SU-DHL-6 (cell line): ENCODE measurements at regions not wholly inside any gene's neighbourhood (a gene's known extent, or its start where the extent isn't known, plus 50 kb on each side); places are given as distances from the start of the nearest gene placed in this dataset.

Source experiments
- H2AFZ ChIP-seq: fragments of 200-600 bp; sonication (generic); 2 replicates; pipeline ENCODE4 v1.6.1; 2014; ENCODE audit warnings: low read depth, mild to moderate bottlenecking, moderate library complexity, mixed read lengths, antibody characterized with exemption, low read length; ENCODE audit not compliant: severe bottlenecking
- H3F3A ChIP-seq: fragments of 200-600 bp; shearing (Covaris generic); 2 replicates; pipeline ENCODE4 v1.6.0; 2016; ENCODE audit warnings: antibody characterized with exemption, mild to moderate bottlenecking; ENCODE audit not compliant: insufficient read depth
- H3K27ac ChIP-seq: fragments of 200-600 bp; sonication (generic); 2 replicates; pipeline ENCODE4 v1.5.1; 2016; ENCODE audit warnings: low read depth, mild to moderate bottlenecking, low read length, moderate library complexity, mixed read lengths
- H3K27me3 ChIP-seq: fragments of 200-600 bp; sonication (generic), shearing (Covaris generic); 2 replicates; pipeline ENCODE4 v1.6.0; 2014; ENCODE audit warnings: mild to moderate bottlenecking, low read length
- H3K36me3 ChIP-seq: fragments of 200-600 bp; sonication (generic); 2 replicates; pipeline ENCODE4 v1.6.1; 2014; ENCODE audit warnings: mild to moderate bottlenecking, low read length, mixed read lengths
- H3K4me2 ChIP-seq: fragments of 300-600, 200-600 bp; shearing (Covaris generic), sonication (generic); 2 replicates; pipeline ENCODE4 v1.6.0; 2014; ENCODE audit warnings: low read length, low read depth, mild to moderate bottlenecking; ENCODE audit not compliant: poor library complexity, severe bottlenecking
- H3K4me3 ChIP-seq: fragments of 200-600 bp; sonication (generic); 2 replicates; pipeline ENCODE4 v1.5.1; 2014; ENCODE audit warnings: antibody characterized with exemption, low read length, mild to moderate bottlenecking, mixed read lengths; ENCODE audit not compliant: insufficient read depth, poor library complexity, severe bottlenecking
- H3K79me2 ChIP-seq: fragments of 200-600 bp; sonication (generic); 2 replicates; pipeline ENCODE4 v1.6.1; 2014; ENCODE audit warnings: mild to moderate bottlenecking, low read length, moderate library complexity; ENCODE audit not compliant: insufficient read depth
- H3K9ac ChIP-seq: fragments of 200-600 bp; sonication (generic); 2 replicates; pipeline ENCODE4 v1.7.0; 2014; ENCODE audit warnings: mild to moderate bottlenecking, low read length
- H3K9me2 ChIP-seq: fragments of 200-600 bp; sonication (generic); replicated peaks from 2 replicates; pipeline ENCODE4 v1.6.1; 2014; ENCODE audit warnings: low read length; ENCODE audit not compliant: insufficient read depth
- H3K9me3 ChIP-seq: fragments of 200-600 bp; sonication (generic); 2 replicates; pipeline ENCODE4 v1.6.1; 2014; ENCODE audit warnings: low read length, mixed read lengths; ENCODE audit not compliant: insufficient read depth
- H4K20me1 ChIP-seq: fragments of 200-600 bp; sonication (generic); 2 replicates; pipeline ENCODE4 v1.6.1; 2014; ENCODE audit warnings: low read depth, mild to moderate bottlenecking, antibody characterized with exemption, low read length, moderate library complexity, mixed read lengths
- EZH2phosphoT487 ChIP-seq: fragments of 200-600 bp; sonication (generic), shearing (Covaris generic); conservative IDR thresholded peaks from 2 replicates; pipeline ENCODE4 v1.6.1; 2018; ENCODE audit warnings: mild to moderate bottlenecking, antibody characterized with exemption, low read length, moderate library complexity, mixed read lengths
- TF ChIP-seq, protein P1 (sequence below): fragments of 200-600 bp; sonication (generic); IDR thresholded peaks from one replicate; pipeline ENCODE4 v1.5.1; 2017; ENCODE audit warnings: antibody characterized with exemption, mild to moderate bottlenecking, low read length, moderate library complexity; ENCODE audit not compliant: insufficient read depth, poor library complexity, severe bottlenecking

- H3K9me3 ChIP-seq, result no peaks in the 10 kb centered on the region
- H3K27me3 ChIP-seq, result no peaks in the 10 kb centered on the region
- no peaks in the 10 kb centered on the region for H3F3A ChIP-seq
- peak overlapping the region; percentile 56 for H2AFZ ChIP-seq
- H3K4me2 ChIP-seq, result no peak overlapping the region
- H4K20me1 ChIP-seq, result no peaks in the 10 kb centered on the region
- H3K27ac ChIP-seq, result no peak overlapping the region
- no peak overlapping the region for H3K4me3 ChIP-seq
- TF ChIP-seq EZH2phosphoT487, result no peak
- TF ChIP-seq, protein P1, sequence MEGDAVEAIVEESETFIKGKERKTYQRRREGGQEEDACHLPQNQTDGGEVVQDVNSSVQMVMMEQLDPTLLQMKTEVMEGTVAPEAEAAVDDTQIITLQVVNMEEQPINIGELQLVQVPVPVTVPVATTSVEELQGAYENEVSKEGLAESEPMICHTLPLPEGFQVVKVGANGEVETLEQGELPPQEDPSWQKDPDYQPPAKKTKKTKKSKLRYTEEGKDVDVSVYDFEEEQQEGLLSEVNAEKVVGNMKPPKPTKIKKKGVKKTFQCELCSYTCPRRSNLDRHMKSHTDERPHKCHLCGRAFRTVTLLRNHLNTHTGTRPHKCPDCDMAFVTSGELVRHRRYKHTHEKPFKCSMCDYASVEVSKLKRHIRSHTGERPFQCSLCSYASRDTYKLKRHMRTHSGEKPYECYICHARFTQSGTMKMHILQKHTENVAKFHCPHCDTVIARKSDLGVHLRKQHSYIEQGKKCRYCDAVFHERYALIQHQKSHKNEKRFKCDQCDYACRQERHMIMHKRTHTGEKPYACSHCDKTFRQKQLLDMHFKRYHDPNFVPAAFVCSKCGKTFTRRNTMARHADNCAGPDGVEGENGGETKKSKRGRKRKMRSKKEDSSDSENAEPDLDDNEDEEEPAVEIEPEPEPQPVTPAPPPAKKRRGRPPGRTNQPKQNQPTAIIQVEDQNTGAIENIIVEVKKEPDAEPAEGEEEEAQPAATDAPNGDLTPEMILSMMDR, result no peak
- H3K9ac ChIP-seq, result no peak overlapping the region
- H3K79me2 ChIP-seq, result no peaks in the 10 kb centered on the region
- no peaks in the 10 kb centered on the region for H3K36me3 ChIP-seq
- H3K9me2 ChIP-seq, result no peaks in the 10 kb centered on the region
These were observed 573.1 kb downstream of the USP25 start for GRCh38 chr21:16302851-16303282.

- Histone ChIP-seq H3F3A (no peaks in the 10 kb centered on the region), H3K9ac (no peak overlapping the region), H3K36me3 (no peaks in the 10 kb centered on the region), H3K27me3 (no peaks in the 10 kb centered on the region), H3K9me3 (no peaks in the 10 kb centered on the region), H3K4me3 (no peak overlapping the region), H3K79me2 (no peaks in the 10 kb centered on the region), H4K20me1 (no peaks in the 10 kb centered on the region), H2AFZ (no peak overlapping the region), H3K4me2 (no peak overlapping the region), H3K9me2 (no peaks in the 10 kb centered on the region), H3K27ac (no peak overlapping the region)
- TF ChIP-seq, protein P1, result no peak
- no peak for TF ChIP-seq EZH2phosphoT487
These were observed 574.7 kb downstream of the USP25 start for GRCh38 chr21:16304174-16305095.

- Histone ChIP-seq H3K36me3 (no peaks in the 10 kb centered on the region), H3K9me3 (no peaks in the 10 kb centered on the region), H2AFZ (no peak overlapping the region), H4K20me1 (no peaks in the 10 kb centered on the region), H3K9me2 (no peaks in the 10 kb centered on the region), H3K4me2 (no peak overlapping the region), H3K79me2 (no peaks in the 10 kb centered on the region), H3K27ac (no peak overlapping the region), H3K27me3 (no peaks in the 10 kb centered on the region), H3F3A (no peaks in the 10 kb centered on the region), H3K4me3 (no peak overlapping the region), H3K9ac (no peak overlapping the region)
- TF ChIP-seq EZH2phosphoT487, result no peak
- TF ChIP-seq, protein P1, result no peak
These were observed 575.9 kb downstream of the USP25 start for GRCh38 chr21:16305686-16306085.
